D721Med (cell line): ENCODE measurements at regions not wholly inside any gene's neighbourhood (a gene's known extent, or its start where the extent isn't known, plus 50 kb on each side); places are given as distances from the start of the nearest gene placed in this dataset.

Source experiments
- DNase-seq: peaks from one replicate; pipeline ENCODE4 v3.0.0; 2011; ENCODE audit warnings: low spot score; ENCODE audit not compliant: insufficient read length
- FAIRE-seq: peaks from 2 replicates; lab custom pipeline; 2011; peaks lifted over from hg19 to GRCh38; lab: Jason Lieb, UNC
- TF ChIP-seq, protein P1 (sequence below): IDR thresholded peaks from 2 replicates; pipeline ENCODE4 v1.5.1; 2012; ENCODE audit warnings: mild to moderate bottlenecking, control low read depth; ENCODE audit not compliant: insufficient read depth; ENCODE audit errors: missing control alignments

DNA sequence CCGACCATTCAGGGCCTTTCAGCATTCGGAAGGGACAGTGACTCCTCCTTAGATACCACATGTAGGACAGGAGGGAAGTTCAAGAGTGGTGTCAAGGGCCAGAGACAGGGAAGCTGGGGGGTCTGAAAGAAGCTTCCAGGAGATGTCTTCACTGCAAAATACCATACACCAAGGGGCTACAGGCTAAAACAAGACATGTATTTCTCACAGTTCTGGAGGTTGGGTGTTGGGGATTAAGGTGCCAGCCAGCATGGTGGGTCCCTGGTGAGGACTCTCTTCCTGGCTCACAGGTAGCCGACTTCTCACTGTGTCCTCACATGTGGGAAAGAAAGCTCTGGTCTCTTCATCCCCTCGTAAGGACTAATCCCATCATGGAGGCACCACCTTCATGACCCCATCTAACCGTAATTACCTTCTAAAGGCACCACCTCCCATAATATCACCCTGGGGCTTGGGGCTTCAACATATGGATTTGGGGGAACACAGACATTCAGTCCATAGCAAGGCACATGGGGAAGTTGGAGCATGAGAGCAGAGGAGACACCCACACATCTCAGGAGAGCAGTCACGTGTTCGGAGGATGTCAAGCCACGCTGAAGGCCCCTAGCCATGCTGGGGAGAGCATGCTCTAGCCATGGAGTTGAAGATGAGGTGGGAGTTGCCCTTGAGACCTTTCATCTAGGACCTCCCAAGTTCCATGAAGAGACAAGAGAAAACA lies 73.9 kb upstream of the GDF10 start:
- TF ChIP-seq, protein P1, sequence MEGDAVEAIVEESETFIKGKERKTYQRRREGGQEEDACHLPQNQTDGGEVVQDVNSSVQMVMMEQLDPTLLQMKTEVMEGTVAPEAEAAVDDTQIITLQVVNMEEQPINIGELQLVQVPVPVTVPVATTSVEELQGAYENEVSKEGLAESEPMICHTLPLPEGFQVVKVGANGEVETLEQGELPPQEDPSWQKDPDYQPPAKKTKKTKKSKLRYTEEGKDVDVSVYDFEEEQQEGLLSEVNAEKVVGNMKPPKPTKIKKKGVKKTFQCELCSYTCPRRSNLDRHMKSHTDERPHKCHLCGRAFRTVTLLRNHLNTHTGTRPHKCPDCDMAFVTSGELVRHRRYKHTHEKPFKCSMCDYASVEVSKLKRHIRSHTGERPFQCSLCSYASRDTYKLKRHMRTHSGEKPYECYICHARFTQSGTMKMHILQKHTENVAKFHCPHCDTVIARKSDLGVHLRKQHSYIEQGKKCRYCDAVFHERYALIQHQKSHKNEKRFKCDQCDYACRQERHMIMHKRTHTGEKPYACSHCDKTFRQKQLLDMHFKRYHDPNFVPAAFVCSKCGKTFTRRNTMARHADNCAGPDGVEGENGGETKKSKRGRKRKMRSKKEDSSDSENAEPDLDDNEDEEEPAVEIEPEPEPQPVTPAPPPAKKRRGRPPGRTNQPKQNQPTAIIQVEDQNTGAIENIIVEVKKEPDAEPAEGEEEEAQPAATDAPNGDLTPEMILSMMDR: no peak

DNA sequence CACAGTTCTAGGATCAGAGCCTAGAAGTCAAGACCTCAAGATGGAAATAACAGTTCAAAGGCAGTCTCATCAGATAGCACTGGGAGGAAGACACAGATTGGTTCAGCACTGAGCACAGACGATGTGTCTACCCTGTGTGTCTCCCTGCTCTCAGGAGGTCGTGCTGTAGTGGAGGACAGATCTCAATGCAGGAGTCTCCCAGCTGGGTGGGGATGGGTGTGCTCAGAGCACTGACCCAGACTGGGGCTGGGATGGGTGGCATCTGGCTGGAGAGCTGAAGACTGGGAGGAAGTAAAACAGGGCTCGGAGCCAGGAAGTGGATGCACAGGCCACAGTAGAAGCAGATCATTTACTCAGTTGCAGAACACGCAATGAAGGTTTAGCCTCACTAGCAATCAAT lies 69.5 kb upstream of the GDF10 start:
- DNase-seq (no peak), FAIRE-seq (no peak)
- TF ChIP-seq, protein P1: no peak

More for the DNA sequence above, 73.9 kb upstream of the GDF10 start:
- no peak for DNase-seq
- no peak for FAIRE-seq

GRCh38 chr10:47230957-47231356 lies 69.0 kb upstream of the GDF10 start:
- TF ChIP-seq, protein P1: no peak
- no peak for FAIRE-seq
- DNase-seq: no peak

- DNase-seq (no peak), FAIRE-seq (no peak)
- TF ChIP-seq, protein P1: no peak
Measured at GRCh38 chr10:47231414-47231813, 68.6 kb upstream of the GDF10 start.

DNA sequence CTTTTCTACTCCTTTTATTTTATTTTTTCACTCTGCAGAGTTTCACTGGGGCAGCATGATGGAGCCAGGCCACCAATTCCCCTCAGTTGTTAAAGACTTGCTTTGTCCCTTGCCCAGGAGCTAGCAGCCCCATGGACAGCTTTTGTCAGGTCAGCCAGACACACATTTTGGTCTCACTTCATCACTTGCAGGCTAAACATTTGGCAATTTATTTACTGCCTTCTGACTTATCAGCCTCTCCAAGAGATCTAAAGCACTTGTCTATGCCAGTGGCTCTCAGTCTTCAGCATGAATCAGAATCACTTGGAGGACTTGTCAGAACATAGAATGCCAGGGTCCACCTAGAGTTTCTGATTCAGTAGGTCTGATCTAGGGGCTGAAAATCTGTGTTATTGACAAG lies 66.4 kb upstream of the GDF10 start:
- no peak for FAIRE-seq
- TF ChIP-seq, protein P1: no peak
- DNase-seq: no peak

GRCh38 chr10:47235484-47235883 lies 64.5 kb upstream of the GDF10 start:
- TF ChIP-seq, protein P1: no peak
- DNase-seq (no peak), FAIRE-seq (no peak)
